GM19099 (cell line): ENCODE measurements at regions not wholly inside any gene's neighbourhood (a gene's known extent, or its start where the extent isn't known, plus 50 kb on each side); places are given as distances from the start of the nearest gene placed in this dataset.

ENCODE experiments used
- POLR2A ChIP-seq: IDR thresholded peaks from 3 replicates; pipeline ENCODE4 v1.6.1; 2011; ENCODE audit warnings: low read depth; ENCODE audit not compliant: insufficient read length; ENCODE audit errors: extremely low read depth

DNA sequence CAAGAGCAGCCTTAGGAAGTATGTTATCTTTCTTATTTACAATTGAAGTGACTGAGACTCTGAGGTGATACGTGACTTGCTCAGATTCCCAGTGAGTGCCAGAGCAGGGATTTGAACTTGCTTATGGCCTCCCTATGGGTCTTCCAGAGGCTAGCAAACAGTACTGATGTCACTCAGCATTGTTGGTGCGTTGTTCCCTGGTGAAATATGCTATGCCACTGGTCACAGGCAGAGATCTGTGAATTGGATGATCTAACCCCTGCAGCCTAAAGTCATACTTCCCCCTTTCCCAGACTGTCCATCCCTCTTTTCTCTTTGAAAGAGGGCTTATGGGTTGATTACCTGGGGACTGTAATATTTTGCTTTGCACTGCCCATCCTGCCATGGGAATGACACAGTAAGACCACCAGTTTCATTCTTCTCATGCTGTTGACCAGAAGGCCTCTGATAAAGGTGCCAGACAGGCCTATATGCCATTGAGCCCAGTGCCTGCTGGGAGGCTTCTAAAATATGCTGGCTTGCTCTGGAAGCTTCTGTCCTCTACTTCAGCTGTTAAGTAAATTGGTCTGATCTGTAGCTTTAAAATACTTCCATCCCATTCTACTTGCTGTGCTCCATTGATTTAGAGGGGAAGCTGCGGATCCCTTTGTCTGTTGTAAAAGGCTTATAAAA lies 152.2 kb upstream of the E2F8 start:
- no peak for TF ChIP-seq POLR2A

DNA sequence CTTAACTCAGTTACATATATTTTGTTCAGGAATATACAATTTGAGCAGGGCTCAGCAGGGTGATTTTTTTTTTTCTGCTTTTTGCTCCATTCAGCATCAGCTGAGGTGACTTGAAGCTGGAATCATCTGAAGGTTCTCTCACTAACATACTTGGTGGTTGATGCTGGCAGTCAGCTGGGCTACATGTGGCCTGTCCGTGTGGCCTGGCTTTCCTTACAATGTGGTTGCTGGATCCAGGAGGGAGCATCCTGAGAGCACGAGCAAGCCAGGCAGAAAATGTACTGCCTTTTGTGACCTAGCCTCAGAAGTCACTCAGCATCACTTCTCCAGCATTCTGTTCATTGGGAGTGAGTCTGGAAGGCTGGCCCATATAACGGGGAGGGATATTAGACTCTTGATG lies 151.6 kb upstream of the E2F8 start:
- no peak for TF ChIP-seq POLR2A

DNA sequence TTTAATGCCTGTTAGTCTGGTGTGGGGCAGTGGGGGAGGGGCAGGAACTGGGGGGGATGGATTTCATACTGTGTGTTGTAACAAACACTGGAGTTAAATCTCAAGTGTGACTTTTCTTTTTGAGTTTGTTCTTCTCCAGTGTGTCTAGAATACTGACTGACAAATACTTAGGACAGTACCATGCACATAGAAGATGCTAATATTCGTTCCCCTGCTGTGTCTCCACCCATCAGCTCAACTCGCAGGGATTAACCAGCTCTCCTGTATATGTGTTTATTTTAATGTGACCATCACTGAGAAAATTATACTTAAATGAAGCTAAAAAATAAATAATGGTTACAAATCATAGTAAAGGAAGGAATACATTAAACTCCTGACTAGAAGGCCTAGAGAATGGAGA lies 150.9 kb upstream of the E2F8 start:
- TF ChIP-seq POLR2A = no peak

DNA sequence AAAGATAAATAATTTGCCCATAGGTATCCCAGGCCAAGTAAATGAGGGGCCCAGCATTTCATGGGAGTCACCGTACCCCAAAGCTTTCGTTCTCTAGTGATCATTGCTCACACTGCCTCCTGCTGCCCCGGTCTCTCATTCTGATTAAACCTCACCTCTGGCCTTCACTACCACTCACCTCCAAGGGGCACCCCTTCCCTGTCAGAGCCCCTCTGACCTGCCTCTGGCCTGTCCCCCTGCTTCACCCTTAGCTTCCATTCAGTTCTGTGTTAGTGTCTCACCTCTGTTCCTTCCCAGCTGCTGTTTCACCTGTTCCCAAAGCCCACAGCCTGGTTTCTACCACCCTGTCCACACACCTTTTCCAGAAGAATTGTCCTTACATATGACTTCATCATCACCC lies 150.3 kb upstream of the E2F8 start:
- no peak for TF ChIP-seq POLR2A

DNA sequence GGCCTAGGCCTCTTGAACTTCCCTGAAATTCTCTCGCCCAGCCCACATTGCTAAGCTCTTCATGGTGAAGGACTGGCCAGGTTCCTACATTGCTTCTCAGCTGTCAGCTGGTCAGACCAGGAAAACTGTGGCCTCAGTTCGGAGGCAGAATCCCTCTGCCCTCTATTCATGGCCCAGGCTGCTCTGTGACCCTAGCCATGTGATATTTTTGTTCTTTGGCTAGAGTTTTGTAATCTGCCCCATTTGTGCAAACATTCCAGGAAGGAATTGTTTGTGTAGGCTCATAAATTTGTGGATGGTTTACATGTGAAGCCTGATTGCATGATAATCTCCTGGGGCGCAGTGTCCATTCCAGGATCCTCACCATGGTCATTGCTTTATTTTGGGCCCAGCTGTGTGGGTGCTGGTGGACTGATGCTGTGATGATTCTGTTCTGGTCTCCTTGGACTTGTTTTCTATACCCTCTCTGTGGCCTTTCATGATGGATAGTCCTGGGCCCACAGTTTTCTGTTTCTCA lies 149.1 kb upstream of the E2F8 start:
- TF ChIP-seq POLR2A = no peak

DNA sequence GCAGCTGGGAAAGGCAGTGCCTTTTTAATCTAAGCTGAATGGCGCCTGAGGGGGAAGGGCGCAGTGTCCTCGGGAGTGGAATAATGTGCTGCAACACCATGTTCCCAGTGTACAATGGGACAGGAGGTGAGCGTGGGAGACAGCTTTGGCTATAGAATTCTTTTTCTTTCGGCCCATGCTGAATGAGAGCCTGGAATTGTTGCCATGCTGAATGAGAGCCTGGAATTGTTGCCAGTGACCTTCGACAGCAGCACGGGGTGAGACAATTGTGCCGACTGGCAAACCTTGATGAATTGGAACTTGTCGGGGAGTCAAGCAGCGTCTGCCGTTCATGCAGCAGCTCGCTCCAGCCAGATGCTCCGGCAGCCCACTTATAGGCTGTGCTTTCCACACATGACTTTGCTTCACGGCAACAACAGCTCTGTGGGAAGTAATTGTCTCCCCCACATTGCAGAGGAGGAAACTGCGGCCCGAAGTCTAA lies 141.4 kb upstream of the E2F8 start:
- TF ChIP-seq POLR2A = no peak

DNA sequence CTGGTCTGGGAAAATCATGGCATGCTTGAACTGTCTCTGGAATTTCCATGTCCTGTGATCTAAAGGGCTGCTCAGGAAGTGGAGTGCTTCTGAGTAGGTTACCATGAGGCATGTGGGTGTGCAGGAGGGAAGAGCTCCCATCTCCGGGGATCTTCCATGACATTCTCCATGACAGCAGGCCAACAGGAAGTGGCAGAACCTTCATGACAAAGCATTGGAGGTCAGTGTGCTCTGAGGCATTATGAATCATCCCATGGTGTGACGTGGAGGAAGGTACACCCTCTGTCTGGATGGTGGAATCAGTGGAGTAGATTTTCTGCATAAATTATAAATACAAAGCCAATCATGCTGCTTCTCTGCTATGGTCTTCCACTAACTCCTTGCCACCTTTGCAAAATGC lies 139.6 kb upstream of the E2F8 start:
- no peak for TF ChIP-seq POLR2A

DNA sequence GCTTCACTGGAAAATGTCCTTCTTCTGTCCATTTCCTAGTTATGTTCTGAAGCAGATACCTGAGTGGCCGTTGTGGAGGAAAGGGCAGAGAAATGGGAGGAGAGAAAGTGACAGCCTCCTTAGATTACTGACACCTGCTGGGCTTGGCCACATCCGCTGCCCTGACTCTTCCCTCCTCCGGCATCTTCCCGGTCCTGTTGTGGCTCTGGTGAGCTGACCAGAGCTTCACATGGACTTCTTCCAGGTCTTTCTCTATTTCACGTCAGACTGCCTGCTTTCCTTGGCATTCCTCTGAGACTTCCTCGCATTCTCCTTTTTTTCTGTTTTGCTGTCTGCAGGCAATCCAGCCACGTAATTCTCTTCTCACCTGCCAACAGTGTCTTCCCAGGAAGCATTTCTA lies 138.7 kb upstream of the E2F8 start:
- TF ChIP-seq POLR2A = no peak

DNA sequence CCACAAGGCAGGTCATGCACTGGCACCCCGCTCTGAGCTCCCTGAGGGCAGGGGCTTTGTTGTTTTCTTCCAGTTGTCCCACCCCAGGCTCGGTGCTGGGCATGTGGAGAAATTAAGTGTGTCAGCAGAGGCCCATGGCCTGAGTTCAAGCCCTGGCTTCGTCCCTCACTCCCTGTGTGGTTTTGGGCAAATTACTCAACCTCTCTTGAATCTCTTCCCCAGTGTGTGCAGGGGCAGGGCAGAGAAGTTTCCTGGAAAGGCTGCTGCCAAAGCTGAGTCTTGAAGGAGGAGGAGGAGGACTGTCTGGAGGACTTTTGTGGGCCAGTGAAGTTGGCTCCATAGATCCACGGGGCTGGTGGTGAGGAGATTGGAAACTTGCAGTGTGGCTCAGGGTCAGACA lies 138.1 kb upstream of the E2F8 start:
- no peak for TF ChIP-seq POLR2A

DNA sequence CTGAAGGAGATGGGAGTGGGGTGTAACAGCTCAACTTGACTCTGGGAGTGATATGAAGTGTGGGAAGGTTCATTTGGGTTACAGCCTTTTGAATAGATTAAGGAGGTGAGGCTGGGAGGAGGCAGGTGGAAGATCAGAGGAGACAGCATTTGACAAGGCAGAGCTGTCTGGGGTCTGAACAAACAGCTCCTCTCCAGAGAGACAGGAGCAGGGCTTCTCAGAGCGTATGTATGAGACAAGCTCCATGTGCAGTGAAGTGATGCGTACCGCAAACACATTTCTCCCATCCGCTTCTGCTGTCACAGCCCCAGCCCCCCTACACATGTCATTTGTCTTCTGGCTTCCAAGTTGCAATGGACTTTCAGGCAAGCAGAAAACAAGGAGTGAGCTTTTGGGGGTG lies 137.1 kb upstream of the E2F8 start:
- TF ChIP-seq POLR2A = no peak

DNA sequence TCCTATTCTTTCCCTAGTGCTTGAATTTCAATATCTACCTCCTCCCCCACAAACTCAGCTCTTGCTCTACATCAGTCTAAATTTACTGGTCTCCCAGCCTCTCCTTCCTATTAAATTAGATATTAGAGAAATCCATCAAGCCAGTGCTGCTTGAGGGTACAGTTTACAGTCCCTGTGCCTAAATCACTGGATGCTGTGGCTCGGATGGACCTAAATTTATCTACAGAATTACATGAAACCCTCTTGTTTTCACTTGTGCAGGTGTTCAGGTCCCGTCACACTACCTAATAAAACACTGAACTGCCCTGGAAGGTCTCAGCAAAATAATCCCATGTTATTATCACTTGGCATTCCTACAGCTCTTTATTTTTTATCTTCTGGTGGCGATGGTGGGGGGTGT lies 134.7 kb upstream of the E2F8 start:
- TF ChIP-seq POLR2A = no peak

DNA sequence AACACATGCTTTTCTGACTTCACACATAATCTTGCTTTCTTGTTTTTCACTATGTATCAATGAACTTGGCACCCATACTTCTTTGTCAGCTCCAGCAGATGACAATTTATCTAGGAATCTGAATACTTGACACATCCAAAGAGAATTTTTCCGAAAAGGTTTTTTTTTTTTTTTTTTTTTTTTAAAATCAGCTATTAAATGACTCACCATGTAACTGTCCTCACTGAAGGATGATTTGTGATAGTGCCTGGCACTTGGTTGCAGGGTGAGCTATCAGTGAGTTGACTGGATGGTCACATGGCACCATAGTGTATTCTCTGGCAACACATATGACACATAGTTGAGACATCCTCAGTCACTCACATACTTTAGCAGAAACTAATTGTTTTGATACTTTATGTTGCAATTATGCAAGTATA lies 133.4 kb upstream of the E2F8 start:
- no peak for TF ChIP-seq POLR2A

DNA sequence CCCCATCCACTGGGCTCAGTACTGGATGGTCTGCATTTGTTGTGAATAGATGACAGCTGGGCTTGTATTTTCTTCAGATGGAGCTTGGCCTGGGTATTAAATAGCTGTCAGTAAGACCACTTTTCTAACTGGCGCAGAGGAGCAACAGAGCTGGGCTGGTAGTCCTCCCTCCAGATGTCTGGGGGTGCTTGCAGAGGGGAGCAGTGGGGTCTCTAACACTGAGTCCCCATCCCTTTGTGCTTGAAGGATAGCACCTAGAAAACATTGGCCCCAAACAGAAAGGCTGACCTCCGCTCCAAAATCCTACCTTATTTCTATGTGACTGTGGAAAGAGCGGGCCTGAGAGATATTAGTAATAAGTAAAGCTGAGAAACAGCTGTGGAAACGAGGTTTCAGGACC lies 131.6 kb upstream of the E2F8 start:
- no peak for TF ChIP-seq POLR2A

DNA sequence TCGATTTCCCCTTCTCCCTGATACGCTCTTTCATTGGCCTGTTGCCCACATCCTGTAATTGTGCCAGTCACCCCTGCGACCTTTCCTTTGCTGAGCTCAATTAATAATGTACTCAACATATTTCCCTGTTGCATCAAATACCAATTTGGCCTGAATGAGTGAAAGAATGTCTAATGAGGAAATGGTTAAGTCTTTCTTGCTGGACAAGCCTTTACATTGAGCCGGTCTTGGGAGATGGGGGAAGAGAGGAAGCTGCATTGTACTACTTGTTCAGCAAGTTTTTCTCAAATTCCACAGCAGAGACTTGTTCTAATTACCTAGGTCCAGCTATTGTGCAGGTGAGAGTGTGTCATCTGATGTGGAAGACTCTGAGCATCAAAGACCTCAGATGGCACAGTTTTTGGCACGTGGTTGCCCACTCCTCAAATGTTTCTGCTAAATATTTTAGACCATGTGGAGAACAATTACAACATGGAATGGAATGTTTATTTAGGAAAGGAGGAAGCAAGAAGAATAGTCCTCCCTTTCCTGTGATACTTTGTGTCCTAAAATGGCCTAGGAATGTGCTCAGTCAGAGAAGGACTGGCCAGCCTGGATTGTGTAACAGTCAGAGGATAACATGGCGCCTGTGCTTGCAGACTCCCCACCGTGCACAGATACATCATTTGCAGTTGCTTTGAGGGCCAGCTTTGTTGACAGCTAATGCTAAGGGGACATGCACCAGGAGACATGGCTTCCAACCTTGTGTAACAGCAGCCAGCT lies 129.5 kb upstream of the E2F8 start:
- TF ChIP-seq POLR2A = no peak

DNA sequence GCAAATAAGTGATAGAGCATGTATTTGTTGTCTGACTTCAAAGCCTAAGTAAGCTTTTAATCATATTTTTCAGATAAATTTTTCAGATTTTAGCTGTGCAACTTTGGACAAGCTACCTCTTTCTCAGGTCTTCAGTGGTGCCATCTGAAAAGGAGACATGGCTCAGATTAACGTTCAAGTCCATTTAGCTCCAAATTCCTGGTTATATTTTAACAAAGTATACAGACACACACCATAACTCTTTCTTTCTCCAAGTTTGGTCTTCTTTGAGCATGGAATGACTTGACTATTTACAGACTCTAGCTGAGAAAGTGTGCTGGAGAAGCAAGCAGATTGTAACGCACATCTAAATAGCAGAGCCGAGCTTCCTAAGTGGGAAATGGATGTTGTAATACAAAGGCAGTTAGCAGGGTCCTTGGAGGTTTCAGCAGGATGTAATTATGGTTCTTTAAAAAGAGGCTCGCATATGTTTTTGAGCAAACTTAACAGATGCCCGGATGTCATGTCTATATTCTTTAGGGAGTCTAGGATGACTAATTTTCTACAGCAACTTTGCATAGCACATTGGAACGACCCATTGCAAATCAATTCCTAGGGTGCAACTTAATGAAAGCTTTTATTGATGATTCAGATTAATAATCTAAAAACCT lies 128.1 kb upstream of the E2F8 start:
- no peak for TF ChIP-seq POLR2A
